K562 (cell line): ENCODE measurements at regions not wholly inside any gene's neighbourhood (a gene's known extent, or its start where the extent isn't known, plus 50 kb on each side); places are given as distances from the start of the nearest gene placed in this dataset.

Experiments
- ATAC-seq: fragments of 200-7000 bp; cut with Tn5 transposase; 3 replicates; pipeline ENCODE4 v1.9.1; 2020; ENCODE audit warnings: moderate library complexity
- BruUV-seq: library from RNA; stranded (reverse); fragments of 400-500 nt; replicated peaks from 2 replicates; lab custom pipeline; 2021; lab: Mats Ljungman, UMichigan
- CTCF ChIA-PET: fragments of 300-600 bp; formaldehyde crosslinking; extraction: SDS; loops from one replicate; lab custom pipeline; 2021; ENCODE audit warnings: low intra/inter-chr PET ratio; lab: Yijun Ruan, JAX
- POLR2A ChIA-PET: fragments of 300-600, 350-650 bp; sonication (Branson Sonifier 250); formaldehyde crosslinking; extraction: SDS; loops from one replicate; lab custom pipeline; 2021; ENCODE audit warnings: antibody characterized with exemption, inconsistent platforms; lab: Yijun Ruan, JAX
- DNase-seq, 4 experiments: peaks; one replicate each; pipeline versions ENCODE4 v3.0.0 to v3.0.0-alpha.2; 2011 to 2018; ENCODE audit warnings: low spot score in 3 of 4, mixed read lengths in 3 of 4; ENCODE audit errors: extremely low read depth in 1 of 4
- FAIRE-seq: peaks from 2 replicates; lab custom pipeline; 2011; peaks lifted over from hg19 to GRCh38; lab: Jason Lieb, UNC
- H2AFZ ChIP-seq: 2 replicates; pipeline ENCODE4 v1.6.0; 2011; ENCODE audit warnings: low read depth, low read length, control low read depth, inconsistent platforms
- H3K27ac ChIP-seq: fragments of 200-600 bp; 3 replicates; pipeline ENCODE4 v1.8.0; 2011; ENCODE audit warnings: low read depth, mild to moderate bottlenecking, control low read depth, inconsistent platforms, low read length, moderate library complexity, mixed read lengths; ENCODE audit errors: extremely low read depth
- H3K27me3 ChIP-seq, 2 experiments: fragments of 300-600 bp in 1 of 2; 2 replicates in 1 of 2; 3 replicates in 1 of 2; pipeline versions ENCODE4 v1.6.0 to v1.8.0; 2011; ENCODE audit warnings: inconsistent platforms in 2 of 2, low read length in 2 of 2, mild to moderate bottlenecking in 1 of 2, mixed read lengths in 1 of 2, moderate library complexity in 1 of 2; ENCODE audit not compliant: control insufficient read depth in 2 of 2, insufficient read depth in 2 of 2
- H3K36me3 ChIP-seq: fragments of 300-600 bp; 3 replicates; pipeline ENCODE4 v1.8.0; 2011; ENCODE audit warnings: mild to moderate bottlenecking, low read length, inconsistent platforms; ENCODE audit not compliant: control insufficient read depth, insufficient read depth
- H3K4me1 ChIP-seq, 2 experiments: fragments of 200-600 bp in 1 of 2; replicated peaks in 1 of 2; 2 replicates in 1 of 2; 3 replicates in 1 of 2; pipeline versions ENCODE4 v1.5.1 to v1.8.0; 2011; ENCODE audit warnings: inconsistent platforms in 2 of 2, low read length in 2 of 2, mild to moderate bottlenecking in 1 of 2, mixed read lengths in 1 of 2, moderate library complexity in 1 of 2; ENCODE audit not compliant: control insufficient read depth in 2 of 2, insufficient read depth in 2 of 2
- H3K4me2 ChIP-seq: 2 replicates; pipeline ENCODE4 v1.6.1; 2011; ENCODE audit warnings: low read length, control low read depth, inconsistent platforms, mixed read lengths; ENCODE audit not compliant: insufficient read depth
- H3K4me3 ChIP-seq: fragments of 200-600 bp; sonication (generic), shearing (Covaris generic); 2 replicates; pipeline ENCODE4 v1.5.1; 2016; ENCODE audit warnings: control low read depth, inconsistent platforms
- H3K79me2 ChIP-seq: fragments of 200-600 bp; 3 replicates; pipeline ENCODE4 v1.8.0; 2011; ENCODE audit warnings: low read length, inconsistent platforms; ENCODE audit not compliant: control insufficient read depth, insufficient read depth
- H3K9ac ChIP-seq, 2 experiments: 2 replicates each; pipeline versions ENCODE4 v1.6.0 to v1.6.1; 2011; ENCODE audit warnings: low read depth in 2 of 2, low read length in 2 of 2, control low read depth in 1 of 2, inconsistent platforms in 1 of 2, mild to moderate bottlenecking in 1 of 2, mixed read lengths in 1 of 2; ENCODE audit not compliant: insufficient read depth in 1 of 2
- H3K9me1 ChIP-seq: one replicate; pipeline ENCODE4 v1.6.0; 2011; ENCODE audit warnings: inconsistent platforms, mild to moderate bottlenecking, low read length, moderate library complexity; ENCODE audit not compliant: control insufficient read depth, insufficient read depth
- H3K9me3 ChIP-seq: replicated peaks from 2 replicates; pipeline ENCODE4 v1.5.1; 2011; ENCODE audit warnings: low read depth, low read length, inconsistent platforms; ENCODE audit not compliant: control insufficient read depth, insufficient read depth
- H4K20me1 ChIP-seq: replicated peaks from 2 replicates; pipeline ENCODE4 v1.6.1; 2011; ENCODE audit warnings: low read length, inconsistent platforms, mixed read lengths; ENCODE audit not compliant: control insufficient read depth, insufficient read depth
- BACH1 ChIP-seq: fragments of 200-800 bp; sonication (Bioruptor generic); IDR thresholded peaks from 2 replicates; pipeline ENCODE4 v1.6.1; 2016; ENCODE audit warnings: missing genetic modification characterization, missing compliant biosample characterization
- CBX2 ChIP-seq: fragments of 200-600 bp; sonication (generic); IDR thresholded peaks from one replicate; pipeline ENCODE4 v1.6.1; 2012; ENCODE audit warnings: mild to moderate bottlenecking, low read length, inconsistent platforms; ENCODE audit not compliant: insufficient read depth, poor library complexity, severe bottlenecking
- PRPF4 ChIP-seq: fragments of 200-400 bp; formaldehyde crosslinking; IDR thresholded peaks from one replicate; pipeline ENCODE4 v1.6.1; 2017; ENCODE audit warnings: low read length, low read depth, mild to moderate bottlenecking; ENCODE audit not compliant: insufficient read depth, poor library complexity, severe bottlenecking
- RFX7 ChIP-seq: fragments of 250-450 bp; sonication (Bioruptor Pico); IDR thresholded peaks from 2 replicates; pipeline ENCODE4 v1.5.1; 2021; ENCODE audit warnings: mild to moderate bottlenecking
- WGBS: fragments of 100-300 bp; shearing (Covaris generic); methylation state at CpG from one replicate; pipeline ENCODE4 v1.1.6; 2016; ENCODE audit warnings: low coverage, mixed read lengths; ENCODE audit not compliant: insufficient coverage; ENCODE audit errors: missing lambda C conversion rate; 5-methylcytosine and 5-hydroxymethylcytosine counted together
- in situ Hi-C: fragments of 300-500 bp; cut with MboI; formaldehyde crosslinking; loops from 4 replicates; pipeline ENCODE4 v1.15.0; 2018; ENCODE audit warnings: inconsistent platforms, mixed read lengths
- intact Hi-C: fragments of 100-400 bp; cut with micrococcal nuclease; formaldehyde crosslinking; loops from 2 replicates; pipeline ENCODE4 v1.14.2; 2022
- TF ChIP-seq, protein P1 (sequence below): IDR thresholded peaks from 2 replicates; pipeline ENCODE4 v1.6.1; 2011; ENCODE audit not compliant: insufficient read length; ENCODE audit errors: extremely low read depth
- TF ChIP-seq, protein P2 (sequence below): fragments of 250-450 bp; sonication (Bioruptor Pico); IDR thresholded peaks from 2 replicates; pipeline ENCODE4 v1.4.0; 2020

DNA sequence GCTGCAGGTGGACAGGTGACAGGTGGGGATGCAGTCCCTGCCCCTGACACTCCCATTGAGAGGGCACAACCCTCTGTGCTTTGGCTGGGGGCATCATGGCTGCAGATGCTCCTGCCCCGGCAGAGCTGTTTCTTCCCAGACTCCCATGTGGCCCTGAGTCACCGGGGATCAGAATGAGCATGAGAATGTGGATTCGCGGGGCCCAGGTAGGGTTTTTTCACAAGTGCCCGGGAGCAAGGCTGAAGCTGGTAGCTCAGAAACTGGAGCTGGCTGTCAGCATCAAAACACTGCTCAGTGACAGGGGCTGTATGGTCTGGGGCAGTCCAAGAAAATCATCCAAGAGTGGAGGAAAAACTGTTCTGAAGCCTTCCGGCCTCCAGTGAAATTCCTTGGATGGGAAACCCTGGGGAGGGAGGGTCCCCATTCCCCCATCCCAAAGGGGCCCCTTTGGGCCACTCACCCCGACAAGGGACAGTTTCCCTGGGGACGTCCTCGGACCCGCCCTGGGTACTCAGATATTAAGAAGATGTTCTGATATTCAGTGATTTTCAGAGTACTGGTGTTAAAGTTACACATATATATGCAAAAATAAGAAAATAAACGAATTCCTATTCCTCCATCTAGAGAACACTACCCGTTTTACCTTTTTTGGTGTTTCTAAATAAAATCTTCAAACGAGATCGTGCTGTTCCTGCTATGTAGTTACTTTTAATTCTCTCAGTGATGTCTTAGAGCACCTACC lies 120.1 kb upstream of the LPCAT1 start:
- H3K9me3 ChIP-seq, result no peaks in the 10 kb centered on the region
- ATAC-seq, result no peak
- ChIA-PET POLR2A (no interaction called here), CTCF (interaction anchor here (1.7 kb wide), 1 partner anchor 476 kb away, joined by 10 read pairs; no protein-coding TSS in a partner anchor)
- H3K4me2 ChIP-seq, result no peak overlapping the region
- no peaks in the 10 kb centered on the region for H3K79me2 ChIP-seq
- peaks cover 23 to 51% of the 10 kb centered on the region in 2 experiments for H3K27me3 ChIP-seq
- DNase-seq, result no peak
- H2AFZ ChIP-seq, result no peak overlapping the region
- H3K9ac ChIP-seq, result no peak overlapping the region
- TF ChIP-seq PRPF4 (no peak), RFX7 (CRISPR knock-in tag) (no peak), CBX2 (peak; percentile 90), BACH1 (tag) (no peak)
- TF ChIP-seq, protein P1, sequence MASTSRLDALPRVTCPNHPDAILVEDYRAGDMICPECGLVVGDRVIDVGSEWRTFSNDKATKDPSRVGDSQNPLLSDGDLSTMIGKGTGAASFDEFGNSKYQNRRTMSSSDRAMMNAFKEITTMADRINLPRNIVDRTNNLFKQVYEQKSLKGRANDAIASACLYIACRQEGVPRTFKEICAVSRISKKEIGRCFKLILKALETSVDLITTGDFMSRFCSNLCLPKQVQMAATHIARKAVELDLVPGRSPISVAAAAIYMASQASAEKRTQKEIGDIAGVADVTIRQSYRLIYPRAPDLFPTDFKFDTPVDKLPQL, result no peak
- TF ChIP-seq, protein P2, sequence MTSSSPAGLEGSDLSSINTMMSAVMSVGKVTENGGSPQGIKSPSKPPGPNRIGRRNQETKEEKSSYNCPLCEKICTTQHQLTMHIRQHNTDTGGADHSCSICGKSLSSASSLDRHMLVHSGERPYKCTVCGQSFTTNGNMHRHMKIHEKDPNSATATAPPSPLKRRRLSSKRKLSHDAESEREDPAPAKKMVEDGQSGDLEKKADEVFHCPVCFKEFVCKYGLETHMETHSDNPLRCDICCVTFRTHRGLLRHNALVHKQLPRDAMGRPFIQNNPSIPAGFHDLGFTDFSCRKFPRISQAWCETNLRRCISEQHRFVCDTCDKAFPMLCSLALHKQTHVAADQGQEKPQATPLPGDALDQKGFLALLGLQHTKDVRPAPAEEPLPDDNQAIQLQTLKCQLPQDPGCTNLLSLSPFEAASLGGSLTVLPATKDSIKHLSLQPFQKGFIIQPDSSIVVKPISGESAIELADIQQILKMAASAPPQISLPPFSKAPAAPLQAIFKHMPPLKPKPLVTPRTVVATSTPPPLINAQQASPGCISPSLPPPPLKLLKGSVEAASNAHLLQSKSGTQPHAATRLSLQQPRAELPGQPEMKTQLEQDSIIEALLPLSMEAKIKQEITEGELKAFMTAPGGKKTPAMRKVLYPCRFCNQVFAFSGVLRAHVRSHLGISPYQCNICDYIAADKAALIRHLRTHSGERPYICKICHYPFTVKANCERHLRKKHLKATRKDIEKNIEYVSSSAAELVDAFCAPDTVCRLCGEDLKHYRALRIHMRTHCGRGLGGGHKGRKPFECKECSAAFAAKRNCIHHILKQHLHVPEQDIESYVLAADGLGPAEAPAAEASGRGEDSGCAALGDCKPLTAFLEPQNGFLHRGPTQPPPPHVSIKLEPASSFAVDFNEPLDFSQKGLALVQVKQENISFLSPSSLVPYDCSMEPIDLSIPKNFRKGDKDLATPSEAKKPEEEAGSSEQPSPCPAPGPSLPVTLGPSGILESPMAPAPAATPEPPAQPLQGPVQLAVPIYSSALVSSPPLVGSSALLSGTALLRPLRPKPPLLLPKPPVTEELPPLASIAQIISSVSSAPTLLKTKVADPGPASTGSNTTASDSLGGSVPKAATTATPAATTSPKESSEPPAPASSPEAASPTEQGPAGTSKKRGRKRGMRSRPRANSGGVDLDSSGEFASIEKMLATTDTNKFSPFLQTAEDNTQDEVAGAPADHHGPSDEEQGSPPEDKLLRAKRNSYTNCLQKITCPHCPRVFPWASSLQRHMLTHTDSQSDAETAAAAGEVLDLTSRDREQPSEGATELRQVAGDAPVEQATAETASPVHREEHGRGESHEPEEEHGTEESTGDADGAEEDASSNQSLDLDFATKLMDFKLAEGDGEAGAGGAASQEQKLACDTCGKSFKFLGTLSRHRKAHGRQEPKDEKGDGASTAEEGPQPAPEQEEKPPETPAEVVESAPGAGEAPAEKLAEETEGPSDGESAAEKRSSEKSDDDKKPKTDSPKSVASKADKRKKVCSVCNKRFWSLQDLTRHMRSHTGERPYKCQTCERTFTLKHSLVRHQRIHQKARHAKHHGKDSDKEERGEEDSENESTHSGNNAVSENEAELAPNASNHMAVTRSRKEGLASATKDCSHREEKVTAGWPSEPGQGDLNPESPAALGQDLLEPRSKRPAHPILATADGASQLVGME, result no peak
- H3K9me1 ChIP-seq, result no peaks in the 10 kb centered on the region
- H3K27ac ChIP-seq, result no peak overlapping the region
- H3K4me1 ChIP-seq, result peaks cover 0 to 24% of the 10 kb centered on the region in 2 experiments; a peak in 2 of 5 replicates
- intact Hi-C loops (loop anchor here (10.0 kb wide), 1 partner anchor 259 kb away; no protein-coding TSS in a partner anchor), in situ Hi-C loops (loop anchor here (5.0 to 25.0 kb wide), 3 partner anchors 157 to 707 kb away; no protein-coding TSS in a partner anchor)
- no peak overlapping the region for H3K4me3 ChIP-seq
- BruUV-seq, result no TSS peak
- 0 out of 2 replicates have a peak, but pooled peaks cover under 1% of the 10 kb centered on the region for H4K20me1 ChIP-seq
- 3% methylated on average over 14 of the region's 14 CpGs for WGBS
- FAIRE-seq, result no peak
- H3K36me3 ChIP-seq, result no peaks in the 10 kb centered on the region
